UCSD-AML1 (cell line): ENCODE measurements at regions not wholly inside any gene's neighbourhood (a gene's known extent, or its start where the extent isn't known, plus 50 kb on each side); places are given as distances from the start of the nearest gene placed in this dataset.
"Not testable (repeated sequence)": the region's sequence is repeated elsewhere in the genome, so short reads cannot be mapped to it uniquely, and the experiment has no call there.

Experiments
- DNase-seq: peaks from one replicate; lab custom pipeline; 2025; ENCODE audit not compliant: unreplicated experiment; lab: John Stamatoyannopoulos, UW

- no peak for DNase-seq
Measured at GRCh38 chr4:158053086-158053485, 119.7 kb downstream of the GASK1B start.

- DNase-seq: no peak
Measured at GRCh38 chr4:158051401-158052235, 121.2 kb downstream of the GASK1B start.

GRCh38 chr4:158050942-158051341, 121.9 kb downstream of the GASK1B start:
- no peak for DNase-seq

- no peak for DNase-seq
Measured at GRCh38 chr4:158046345-158046744, 126.5 kb downstream of the GASK1B start.

- no peak for DNase-seq
Measured at GRCh38 chr4:158043971-158044618, 128.7 kb downstream of the GASK1B start.

- no peak for DNase-seq
Measured at GRCh38 chr4:158042591-158043030, 130.2 kb downstream of the GASK1B start.

- DNase-seq: no peak
Measured at GRCh38 chr4:158038718-158039117, 134.1 kb downstream of the GASK1B start.

GRCh38 chr4:158036998-158037397, 135.8 kb downstream of the GASK1B start:
- no peak for DNase-seq

GRCh38 chr4:158035662-158036195, 137.1 kb downstream of the GASK1B start:
- DNase-seq: no peak

- DNase-seq: no peak
Measured at GRCh38 chr4:158033416-158034120, 139.3 kb downstream of the GASK1B start.

- no peak for DNase-seq
Measured at GRCh38 chr4:158032733-158033415, 140.0 kb downstream of the GASK1B start.

- DNase-seq: not testable (repeated sequence)
Measured at GRCh38 chr4:158028381-158028780, 144.4 kb downstream of the GASK1B start.

- DNase-seq: no peak
Measured at GRCh38 chr4:158025131-158025530, 147.7 kb downstream of the GASK1B start.

GRCh38 chr4:158020734-158021346, 152.0 kb downstream of the GASK1B start:
- DNase-seq: no peak

GRCh38 chr4:158020176-158020575, 152.6 kb downstream of the GASK1B start:
- DNase-seq: no peak

GRCh38 chr4:158018831-158019230, 154.0 kb downstream of the GASK1B start:
- no peak for DNase-seq

- DNase-seq: no peak
Measured at GRCh38 chr4:158018221-158018830, 154.5 kb downstream of the GASK1B start.

- DNase-seq: no peak
Measured at GRCh38 chr4:158016511-158016910, 156.3 kb downstream of the GASK1B start.

- DNase-seq: no peak
Measured at GRCh38 chr4:158015241-158015640, 157.6 kb downstream of the GASK1B start.

- DNase-seq: no peak
Measured at GRCh38 chr4:158013858-158014257, 159.0 kb downstream of the GASK1B start.
